ENCODE measurements at regions not wholly inside any gene's neighbourhood (a gene's known extent, or its start where the extent isn't known, plus 50 kb on each side); places are given as distances from the start of the nearest gene placed in this dataset.

- no peak for TF ChIP-seq CTCF (conservative IDR thresholded peaks at IDR 0.05)
- TF ChIP-seq EZH2 (IDR thresholded peaks at IDR 0.05; ENCODE audit: low read depth): no peak
Measured at GRCh38 chr7:54129035-54129434, 413.1 kb upstream of the VSTM2A start.
